HG02610 (cell line): ENCODE measurements at regions not wholly inside any gene's neighbourhood (a gene's known extent, or its start where the extent isn't known, plus 50 kb on each side); places are given as distances from the start of the nearest gene placed in this dataset.

Source experiments
- ATAC-seq: cut with Tn5 transposase; IDR thresholded peaks from one replicate; pipeline ENCODE4 v1.9.1; 2021; ENCODE audit warnings: mild to moderate bottlenecking, moderate library complexity; ENCODE audit not compliant: unreplicated experiment

DNA sequence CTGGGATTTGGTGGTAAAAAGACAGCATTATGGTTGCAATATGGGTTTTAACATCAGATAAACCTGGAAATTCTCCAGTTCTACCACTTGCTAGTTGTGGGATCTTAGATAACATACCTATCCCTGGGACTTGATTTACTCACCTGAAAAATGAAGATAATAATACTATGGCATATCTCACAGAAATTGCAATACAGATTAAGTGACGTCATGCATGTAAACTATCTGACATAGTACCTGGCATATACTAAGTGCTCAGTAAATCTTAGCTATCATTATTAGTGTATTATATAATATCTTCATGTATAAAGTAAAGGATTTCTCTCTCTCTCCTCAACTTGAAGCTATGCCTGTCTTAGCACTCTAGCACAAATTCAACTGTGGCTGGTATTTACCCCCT lies 192.5 kb downstream of the PCDH19 start:
- ATAC-seq: no peak

DNA sequence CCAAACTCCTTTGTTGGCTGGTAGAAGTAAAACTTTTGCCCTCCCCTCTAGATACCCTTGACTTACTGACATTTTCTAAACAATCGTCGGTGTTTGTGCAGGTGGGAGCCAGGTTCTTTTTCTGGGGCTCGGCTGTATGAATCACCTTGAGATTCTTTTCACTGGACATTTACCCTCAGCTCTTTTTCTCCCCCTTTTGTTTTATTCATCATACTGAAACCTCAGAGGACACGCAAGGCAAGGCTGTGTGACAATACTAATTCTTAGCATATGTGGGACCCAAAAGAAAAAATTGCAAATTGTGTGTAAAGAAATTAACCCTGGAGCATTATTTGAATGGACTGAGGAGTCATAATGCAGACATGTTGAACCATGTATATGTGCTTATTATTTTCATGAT lies 194.0 kb downstream of the PCDH19 start:
- ATAC-seq: no peak

DNA sequence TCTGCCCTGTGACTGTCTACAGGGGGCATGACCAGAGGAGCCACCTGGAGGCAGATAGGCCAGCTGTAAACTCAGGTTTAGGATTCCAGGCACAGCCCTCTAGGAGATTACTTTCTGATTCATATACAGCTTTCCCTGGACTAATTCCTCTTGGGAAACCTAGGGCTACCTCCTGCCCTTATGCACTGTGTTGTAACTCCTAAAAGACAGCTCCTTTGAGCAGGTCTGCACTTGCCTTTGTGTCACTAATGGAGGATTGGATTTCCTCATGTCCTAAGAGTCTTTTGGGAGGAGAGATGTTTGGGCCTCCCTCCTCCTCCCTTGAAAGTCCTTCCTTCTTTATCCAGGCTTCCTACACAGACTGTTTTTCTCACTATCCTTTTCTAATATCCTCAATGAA lies 202.0 kb downstream of the PCDH19 start:
- no peak for ATAC-seq

DNA sequence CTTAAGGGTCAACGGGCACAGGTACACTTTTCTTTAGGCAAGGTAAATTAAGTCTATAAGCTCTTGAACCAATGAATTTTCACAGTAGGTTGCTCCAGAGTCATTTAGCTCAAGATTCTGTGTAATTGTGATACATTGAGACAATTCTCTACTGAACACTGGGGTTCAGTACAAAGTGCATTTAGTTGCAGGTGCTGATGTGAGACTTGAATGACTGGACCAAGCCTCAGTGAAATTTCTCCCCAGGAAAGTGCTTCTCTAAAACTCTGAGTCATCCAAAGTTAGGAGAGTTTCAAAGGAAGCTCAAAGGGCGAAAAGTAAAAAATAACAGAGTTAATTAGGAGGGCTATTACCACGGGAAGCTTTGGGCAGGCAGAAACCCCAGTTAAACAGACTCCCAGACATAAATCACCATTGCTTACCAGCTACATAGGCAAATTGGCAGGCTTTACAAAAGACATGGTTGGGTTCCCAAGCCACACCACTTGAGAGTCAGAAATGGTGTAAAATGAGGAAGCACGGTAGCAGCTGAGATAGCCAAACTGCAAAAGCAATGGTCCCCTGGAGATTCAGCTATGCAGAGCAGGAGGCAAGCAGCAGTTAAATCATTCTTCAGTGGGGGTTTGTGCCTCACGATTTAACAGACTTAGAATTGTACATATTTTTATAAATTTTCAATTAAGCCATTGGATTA lies 202.6 kb downstream of the PCDH19 start:
- ATAC-seq: peak; percentile 69

DNA sequence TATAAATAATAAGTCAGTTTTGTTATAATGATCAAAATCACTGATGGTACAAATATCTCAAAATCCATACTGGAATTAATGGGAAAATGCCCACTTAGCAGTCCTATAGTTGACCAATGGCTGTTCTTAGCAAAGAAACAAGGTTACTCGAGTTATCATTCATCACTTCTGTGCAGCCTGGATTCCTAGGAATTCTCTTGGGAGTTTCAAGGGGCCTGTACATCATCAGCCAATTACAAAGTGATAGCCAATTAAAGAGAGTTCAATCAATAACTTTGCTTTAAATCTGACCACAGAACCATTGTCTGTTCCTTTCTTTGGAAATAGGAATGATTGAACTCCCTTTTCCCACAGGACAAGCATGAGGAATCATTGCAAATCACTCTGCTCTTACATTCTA lies 205.5 kb downstream of the PCDH19 start:
- no peak for ATAC-seq

DNA sequence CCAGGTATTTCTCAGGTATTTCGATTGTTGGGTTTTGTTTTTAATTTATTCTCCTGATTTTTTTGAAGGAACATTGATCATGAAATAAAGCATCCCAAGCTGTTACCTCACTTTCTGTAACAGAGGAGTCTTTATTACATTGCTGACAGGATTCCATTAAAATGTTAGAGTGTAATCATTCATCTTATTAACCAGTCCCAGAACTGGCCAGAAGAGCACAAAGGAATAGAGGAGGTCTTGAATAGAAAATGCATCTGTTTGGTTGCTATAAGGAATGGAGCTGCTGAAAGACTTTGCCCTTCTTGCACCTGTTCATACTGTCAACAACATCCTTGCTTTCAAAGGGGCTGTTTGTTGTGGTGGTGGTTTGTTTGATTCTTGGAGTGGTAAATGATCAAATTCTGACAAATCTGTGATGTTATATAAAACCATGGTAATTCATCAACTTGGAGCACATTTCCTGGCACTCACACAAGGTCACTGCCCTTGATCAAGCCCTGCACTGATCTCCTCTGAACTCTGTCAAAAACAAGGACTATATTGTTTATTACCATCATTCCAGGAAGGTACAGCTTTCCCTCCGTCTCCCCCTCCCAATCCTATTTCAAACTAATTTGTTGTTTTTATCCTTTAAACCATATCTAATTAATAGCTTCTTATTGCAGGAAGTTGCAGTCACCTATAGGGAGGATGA lies 215.8 kb downstream of the PCDH19 start:
- no peak for ATAC-seq
